Thyroid gland (tissue), 4 donors: ENCODE measurements at regions not wholly inside any gene's neighbourhood (a gene's known extent, or its start where the extent isn't known, plus 50 kb on each side); places are given as distances from the start of the nearest gene placed in this dataset.

Experiments
- POLR2A ChIP-seq, 2 donors: fragments of 450-650 bp; IDR thresholded peaks; one replicate each; pipeline ENCODE4 v1.6.1; 2017; ENCODE audit warnings: antibody characterized with exemption in 2 of 2, mild to moderate bottlenecking in 2 of 2, moderate library complexity in 1 of 2
- TF ChIP-seq, protein P1 (sequence below), 6 experiments: fragments of 200-600 bp in 3 of 6; fragments of 450-650 bp in 3 of 6; sonication (generic) in 3 of 6; IDR thresholded peaks; one replicate each; pipeline ENCODE4 v1.5.1; 2016 to 2019; ENCODE audit warnings: antibody characterized with exemption in 6 of 6, mild to moderate bottlenecking in 2 of 6, inconsistent platforms in 1 of 6, moderate library complexity in 1 of 6

DNA sequence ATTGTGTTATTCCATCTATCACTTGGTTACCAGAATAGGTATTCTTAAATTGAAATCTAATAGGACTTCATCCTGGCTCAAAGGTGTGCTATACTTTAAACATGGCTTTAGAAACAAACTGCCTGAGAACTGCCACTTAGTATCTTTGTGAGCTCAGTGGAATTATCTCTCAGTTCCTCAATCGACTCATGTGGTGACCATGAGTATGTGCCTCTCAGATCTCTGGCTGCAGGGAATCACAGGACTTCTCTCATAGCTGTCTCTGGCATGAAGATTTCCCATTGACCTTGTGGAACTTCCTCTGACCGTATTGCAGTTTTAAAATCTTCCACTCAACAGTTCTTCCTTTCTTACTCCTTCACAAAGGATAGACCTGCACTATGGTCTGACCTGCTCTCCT is 681.9 kb upstream of the BOD1L1 start:
- TF ChIP-seq POLR2A (IDR thresholded peaks at IDR 0.05): no peak
- TF ChIP-seq, protein P1, sequence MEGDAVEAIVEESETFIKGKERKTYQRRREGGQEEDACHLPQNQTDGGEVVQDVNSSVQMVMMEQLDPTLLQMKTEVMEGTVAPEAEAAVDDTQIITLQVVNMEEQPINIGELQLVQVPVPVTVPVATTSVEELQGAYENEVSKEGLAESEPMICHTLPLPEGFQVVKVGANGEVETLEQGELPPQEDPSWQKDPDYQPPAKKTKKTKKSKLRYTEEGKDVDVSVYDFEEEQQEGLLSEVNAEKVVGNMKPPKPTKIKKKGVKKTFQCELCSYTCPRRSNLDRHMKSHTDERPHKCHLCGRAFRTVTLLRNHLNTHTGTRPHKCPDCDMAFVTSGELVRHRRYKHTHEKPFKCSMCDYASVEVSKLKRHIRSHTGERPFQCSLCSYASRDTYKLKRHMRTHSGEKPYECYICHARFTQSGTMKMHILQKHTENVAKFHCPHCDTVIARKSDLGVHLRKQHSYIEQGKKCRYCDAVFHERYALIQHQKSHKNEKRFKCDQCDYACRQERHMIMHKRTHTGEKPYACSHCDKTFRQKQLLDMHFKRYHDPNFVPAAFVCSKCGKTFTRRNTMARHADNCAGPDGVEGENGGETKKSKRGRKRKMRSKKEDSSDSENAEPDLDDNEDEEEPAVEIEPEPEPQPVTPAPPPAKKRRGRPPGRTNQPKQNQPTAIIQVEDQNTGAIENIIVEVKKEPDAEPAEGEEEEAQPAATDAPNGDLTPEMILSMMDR (IDR thresholded peaks at IDR 0.05): no peak
